GM12878 (cell line): ENCODE measurements at regions not wholly inside any gene's neighbourhood (a gene's known extent, or its start where the extent isn't known, plus 50 kb on each side); places are given as distances from the start of the nearest gene placed in this dataset.

Experiments
- ATAC-seq: fragments of 200-7000 bp; cut with Tn5 transposase; 3 replicates; pipeline ENCODE4 v1.9.1; 2020; ENCODE audit warnings: mild to moderate bottlenecking, moderate library complexity
- BruUV-seq: library from RNA; stranded (reverse); fragments of 400-500 nt; replicated peaks from 2 replicates; lab custom pipeline; 2021; lab: Mats Ljungman, UMichigan
- CTCF ChIA-PET: fragments of 300-600 bp; sonication (Branson Sonifier 250); formaldehyde crosslinking; extraction: SDS; loops from one replicate; lab custom pipeline; 2021; ENCODE audit warnings: inconsistent platforms; lab: Yijun Ruan, JAX
- POLR2A ChIA-PET: fragments of 350-600 bp; formaldehyde crosslinking; extraction: SDS; loops from one replicate; lab custom pipeline; 2021; ENCODE audit warnings: inconsistent platforms; lab: Charles Lee
- RAD21 ChIA-PET: fragments of 300-600 bp; sonication (Branson Sonifier 250); formaldehyde crosslinking; loops from one replicate; lab custom pipeline; 2023; ENCODE audit warnings: antibody characterized with exemption; ENCODE audit not compliant: unreplicated experiment; lab: Charles Lee
- SMC1A ChIA-PET: fragments of 300-600 bp; sonication (Branson Sonifier 250); formaldehyde crosslinking; loops from one replicate; lab custom pipeline; 2023; ENCODE audit not compliant: unreplicated experiment, uncharacterized antibody; lab: Charles Lee
- DNase-seq: peaks from one replicate; pipeline ENCODE4 v3.0.0-alpha.2; 2011; ENCODE audit warnings: low read depth, low spot score
- FAIRE-seq: peaks from 3 replicates; lab custom pipeline; 2011; peaks lifted over from hg19 to GRCh38; lab: Jason Lieb, UNC
- H2AFZ ChIP-seq: 2 replicates; pipeline ENCODE4 v1.6.0; 2011; ENCODE audit warnings: low read depth, low read length, control low read depth; ENCODE audit not compliant: control insufficient read depth
- H3K27ac ChIP-seq: 2 replicates; pipeline ENCODE4 v1.5.1; 2011; ENCODE audit warnings: control low read depth; ENCODE audit not compliant: control insufficient read depth, insufficient read depth
- H3K27me3 ChIP-seq, 2 experiments: replicated peaks in 1 of 2; 2 replicates each; pipeline versions ENCODE4 v1.6.0 to v1.6.1; 2011; ENCODE audit warnings: low read length in 1 of 2; ENCODE audit not compliant: control insufficient read depth in 2 of 2, insufficient read depth in 2 of 2
- H3K36me3 ChIP-seq, 2 experiments: 2 replicates each; pipeline ENCODE4 v1.5.1; 2011; ENCODE audit warnings: low read length in 1 of 2; ENCODE audit not compliant: control insufficient read depth in 2 of 2, insufficient read depth in 2 of 2
- H3K4me1 ChIP-seq: 2 replicates; pipeline ENCODE4 v1.6.1; 2011; ENCODE audit warnings: mild to moderate bottlenecking, low read length, moderate library complexity, mixed read lengths; ENCODE audit not compliant: control insufficient read depth, insufficient read depth
- H3K4me2 ChIP-seq: 2 replicates; pipeline ENCODE4 v1.6.0; 2011; ENCODE audit warnings: control low read depth; ENCODE audit not compliant: control insufficient read depth, insufficient read depth
- H3K4me3 ChIP-seq: fragments of 200-600 bp; sonication (generic); 2 replicates; pipeline ENCODE4 v1.5.1; 2016
- H3K79me2 ChIP-seq: 2 replicates; pipeline ENCODE4 v1.6.0; 2011; ENCODE audit warnings: low read length; ENCODE audit not compliant: control insufficient read depth, insufficient read depth
- H3K9ac ChIP-seq: 2 replicates; pipeline ENCODE4 v1.8.0; 2011; ENCODE audit warnings: low read length, control low read depth, mixed read lengths; ENCODE audit not compliant: control insufficient read depth, insufficient read depth
- H3K9me3 ChIP-seq: replicated peaks from 3 replicates; pipeline ENCODE4 v1.5.1; 2011; ENCODE audit warnings: mild to moderate bottlenecking, low read length; ENCODE audit not compliant: control insufficient read depth, insufficient read depth
- H4K20me1 ChIP-seq: 2 replicates; pipeline ENCODE4 v1.6.0; 2011; ENCODE audit not compliant: control insufficient read depth, insufficient read depth
- BCL11A ChIP-seq: IDR thresholded peaks from 2 replicates; pipeline ENCODE4 v1.6.1; 2011; ENCODE audit warnings: low read depth, low read length
- E2F4 ChIP-seq: IDR thresholded peaks from 2 replicates; pipeline ENCODE4 v1.6.1; 2012; ENCODE audit warnings: low read depth, low read length, improper control_type of control experiment
- ESRRA ChIP-seq: IDR thresholded peaks from 2 replicates; pipeline ENCODE4 v1.6.1; 2012; ENCODE audit warnings: mild to moderate bottlenecking, low read length, improper control_type of control experiment
- FOS ChIP-seq: IDR thresholded peaks from 3 replicates; pipeline ENCODE4 v1.6.1; 2011; ENCODE audit warnings: borderline replicate concordance; ENCODE audit not compliant: insufficient read length; ENCODE audit errors: extremely low read depth
- FOXK2 ChIP-seq: fragments of 450-650 bp; IDR thresholded peaks from 2 replicates; pipeline ENCODE4 v1.6.1; 2017; ENCODE audit warnings: mild to moderate bottlenecking, moderate library complexity
- HDAC2 ChIP-seq: fragments of 200-600 bp; sonication (generic); IDR thresholded peaks from 2 replicates; pipeline ENCODE4 v1.6.1; 2017
- HDGF ChIP-seq: fragments of 450-650 bp; IDR thresholded peaks from 2 replicates; pipeline ENCODE4 v1.6.1; 2016; ENCODE audit warnings: antibody characterized with exemption
- NFXL1 ChIP-seq: fragments of 450-650 bp; IDR thresholded peaks from 2 replicates; pipeline ENCODE4 v1.6.1; 2017; ENCODE audit warnings: antibody characterized with exemption, mild to moderate bottlenecking, borderline replicate concordance
- POLR2A ChIP-seq: IDR thresholded peaks from 2 replicates; pipeline ENCODE4 v1.6.1; 2011; ENCODE audit warnings: low read depth, mild to moderate bottlenecking, low read length
- ZNF207 ChIP-seq: fragments of 450-650 bp; IDR thresholded peaks from 2 replicates; pipeline ENCODE4 v1.6.1; 2014; ENCODE audit warnings: antibody characterized with exemption, mild to moderate bottlenecking, borderline replicate concordance
- in situ Hi-C: fragments of 300-500 bp; cut with MboI; formaldehyde crosslinking; loops from 9 replicates; pipeline ENCODE4 v1.14.3; 2018; ENCODE audit warnings: mixed read lengths
- intact Hi-C: fragments of 100-400 bp; cut with micrococcal nuclease; formaldehyde crosslinking; loops from one replicate; pipeline ENCODE4 v1.14.2; 2022; ENCODE audit not compliant: unreplicated experiment
- TF ChIP-seq, protein P1 (sequence below): fragments of 450-650 bp; IDR thresholded peaks from 2 replicates; pipeline ENCODE4 v1.6.1; 2017; ENCODE audit warnings: mild to moderate bottlenecking, moderate library complexity
- TF ChIP-seq, protein P2 (sequence below): IDR thresholded peaks from 2 replicates; pipeline ENCODE4 v1.6.1; 2012; ENCODE audit warnings: improper control_type of control experiment, low read depth, low read length; ENCODE audit not compliant: insufficient replicate concordance
- TF ChIP-seq, protein P3 (sequence below): IDR thresholded peaks from 2 replicates; pipeline ENCODE4 v1.6.1; 2011; ENCODE audit warnings: mild to moderate bottlenecking, low read depth, low read length, moderate library complexity; ENCODE audit not compliant: insufficient replicate concordance

- H3K36me3 ChIP-seq, result no peaks in the 10 kb centered on the region
- no peaks in the 10 kb centered on the region for H4K20me1 ChIP-seq
- FAIRE-seq, result no peak
- ChIA-PET POLR2A (no interaction called here), RAD21 (no interaction called here), SMC1A (no interaction called here), CTCF (no interaction called here)
- no peaks in the 10 kb centered on the region for H3K9me3 ChIP-seq
- no peak overlapping the region for H3K4me2 ChIP-seq
- H3K9ac ChIP-seq, result no peak overlapping the region
- H2AFZ ChIP-seq, result no peak overlapping the region
- H3K27ac ChIP-seq, result no peak overlapping the region
- H3K4me1 ChIP-seq, result no peaks in the 10 kb centered on the region
- ATAC-seq, result no peak
- no peak overlapping the region for H3K4me3 ChIP-seq
- BruUV-seq, result no TSS peak
- DNase-seq, result no peak
- intact Hi-C loops, result no loop called here
- no peaks in the 10 kb centered on the region for H3K79me2 ChIP-seq
- in situ Hi-C loops, result no loop called here
- no peaks in the 10 kb centered on the region for H3K27me3 ChIP-seq
- TF ChIP-seq NFXL1, result no peak
- no peak for TF ChIP-seq E2F4
- TF ChIP-seq ZNF207, result no peak
- no peak for TF ChIP-seq POLR2A
- no peak for TF ChIP-seq HDGF
- TF ChIP-seq, protein P1, sequence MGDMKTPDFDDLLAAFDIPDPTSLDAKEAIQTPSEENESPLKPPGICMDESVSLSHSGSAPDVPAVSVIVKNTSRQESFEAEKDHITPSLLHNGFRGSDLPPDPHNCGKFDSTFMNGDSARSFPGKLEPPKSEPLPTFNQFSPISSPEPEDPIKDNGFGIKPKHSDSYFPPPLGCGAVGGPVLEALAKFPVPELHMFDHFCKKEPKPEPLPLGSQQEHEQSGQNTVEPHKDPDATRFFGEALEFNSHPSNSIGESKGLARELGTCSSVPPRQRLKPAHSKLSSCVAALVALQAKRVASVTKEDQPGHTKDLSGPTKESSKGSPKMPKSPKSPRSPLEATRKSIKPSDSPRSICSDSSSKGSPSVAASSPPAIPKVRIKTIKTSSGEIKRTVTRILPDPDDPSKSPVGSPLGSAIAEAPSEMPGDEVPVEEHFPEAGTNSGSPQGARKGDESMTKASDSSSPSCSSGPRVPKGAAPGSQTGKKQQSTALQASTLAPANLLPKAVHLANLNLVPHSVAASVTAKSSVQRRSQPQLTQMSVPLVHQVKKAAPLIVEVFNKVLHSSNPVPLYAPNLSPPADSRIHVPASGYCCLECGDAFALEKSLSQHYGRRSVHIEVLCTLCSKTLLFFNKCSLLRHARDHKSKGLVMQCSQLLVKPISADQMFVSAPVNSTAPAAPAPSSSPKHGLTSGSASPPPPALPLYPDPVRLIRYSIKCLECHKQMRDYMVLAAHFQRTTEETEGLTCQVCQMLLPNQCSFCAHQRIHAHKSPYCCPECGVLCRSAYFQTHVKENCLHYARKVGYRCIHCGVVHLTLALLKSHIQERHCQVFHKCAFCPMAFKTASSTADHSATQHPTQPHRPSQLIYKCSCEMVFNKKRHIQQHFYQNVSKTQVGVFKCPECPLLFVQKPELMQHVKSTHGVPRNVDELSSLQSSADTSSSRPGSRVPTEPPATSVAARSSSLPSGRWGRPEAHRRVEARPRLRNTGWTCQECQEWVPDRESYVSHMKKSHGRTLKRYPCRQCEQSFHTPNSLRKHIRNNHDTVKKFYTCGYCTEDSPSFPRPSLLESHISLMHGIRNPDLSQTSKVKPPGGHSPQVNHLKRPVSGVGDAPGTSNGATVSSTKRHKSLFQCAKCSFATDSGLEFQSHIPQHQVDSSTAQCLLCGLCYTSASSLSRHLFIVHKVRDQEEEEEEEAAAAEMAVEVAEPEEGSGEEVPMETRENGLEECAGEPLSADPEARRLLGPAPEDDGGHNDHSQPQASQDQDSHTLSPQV, result no peak
- TF ChIP-seq, protein P2, sequence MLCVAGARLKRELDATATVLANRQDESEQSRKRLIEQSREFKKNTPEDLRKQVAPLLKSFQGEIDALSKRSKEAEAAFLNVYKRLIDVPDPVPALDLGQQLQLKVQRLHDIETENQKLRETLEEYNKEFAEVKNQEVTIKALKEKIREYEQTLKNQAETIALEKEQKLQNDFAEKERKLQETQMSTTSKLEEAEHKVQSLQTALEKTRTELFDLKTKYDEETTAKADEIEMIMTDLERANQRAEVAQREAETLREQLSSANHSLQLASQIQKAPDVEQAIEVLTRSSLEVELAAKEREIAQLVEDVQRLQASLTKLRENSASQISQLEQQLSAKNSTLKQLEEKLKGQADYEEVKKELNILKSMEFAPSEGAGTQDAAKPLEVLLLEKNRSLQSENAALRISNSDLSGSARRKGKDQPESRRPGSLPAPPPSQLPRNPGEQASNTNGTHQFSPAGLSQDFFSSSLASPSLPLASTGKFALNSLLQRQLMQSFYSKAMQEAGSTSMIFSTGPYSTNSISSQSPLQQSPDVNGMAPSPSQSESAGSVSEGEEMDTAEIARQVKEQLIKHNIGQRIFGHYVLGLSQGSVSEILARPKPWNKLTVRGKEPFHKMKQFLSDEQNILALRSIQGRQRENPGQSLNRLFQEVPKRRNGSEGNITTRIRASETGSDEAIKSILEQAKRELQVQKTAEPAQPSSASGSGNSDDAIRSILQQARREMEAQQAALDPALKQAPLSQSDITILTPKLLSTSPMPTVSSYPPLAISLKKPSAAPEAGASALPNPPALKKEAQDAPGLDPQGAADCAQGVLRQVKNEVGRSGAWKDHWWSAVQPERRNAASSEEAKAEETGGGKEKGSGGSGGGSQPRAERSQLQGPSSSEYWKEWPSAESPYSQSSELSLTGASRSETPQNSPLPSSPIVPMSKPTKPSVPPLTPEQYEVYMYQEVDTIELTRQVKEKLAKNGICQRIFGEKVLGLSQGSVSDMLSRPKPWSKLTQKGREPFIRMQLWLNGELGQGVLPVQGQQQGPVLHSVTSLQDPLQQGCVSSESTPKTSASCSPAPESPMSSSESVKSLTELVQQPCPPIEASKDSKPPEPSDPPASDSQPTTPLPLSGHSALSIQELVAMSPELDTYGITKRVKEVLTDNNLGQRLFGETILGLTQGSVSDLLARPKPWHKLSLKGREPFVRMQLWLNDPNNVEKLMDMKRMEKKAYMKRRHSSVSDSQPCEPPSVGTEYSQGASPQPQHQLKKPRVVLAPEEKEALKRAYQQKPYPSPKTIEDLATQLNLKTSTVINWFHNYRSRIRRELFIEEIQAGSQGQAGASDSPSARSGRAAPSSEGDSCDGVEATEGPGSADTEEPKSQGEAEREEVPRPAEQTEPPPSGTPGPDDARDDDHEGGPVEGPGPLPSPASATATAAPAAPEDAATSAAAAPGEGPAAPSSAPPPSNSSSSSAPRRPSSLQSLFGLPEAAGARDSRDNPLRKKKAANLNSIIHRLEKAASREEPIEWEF, result no peak
- TF ChIP-seq, protein P3, sequence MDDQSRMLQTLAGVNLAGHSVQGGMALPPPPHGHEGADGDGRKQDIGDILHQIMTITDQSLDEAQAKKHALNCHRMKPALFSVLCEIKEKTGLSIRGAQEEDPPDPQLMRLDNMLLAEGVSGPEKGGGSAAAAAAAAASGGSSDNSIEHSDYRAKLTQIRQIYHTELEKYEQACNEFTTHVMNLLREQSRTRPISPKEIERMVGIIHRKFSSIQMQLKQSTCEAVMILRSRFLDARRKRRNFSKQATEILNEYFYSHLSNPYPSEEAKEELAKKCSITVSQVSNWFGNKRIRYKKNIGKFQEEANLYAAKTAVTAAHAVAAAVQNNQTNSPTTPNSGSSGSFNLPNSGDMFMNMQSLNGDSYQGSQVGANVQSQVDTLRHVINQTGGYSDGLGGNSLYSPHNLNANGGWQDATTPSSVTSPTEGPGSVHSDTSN, result no peak
- TF ChIP-seq FOS, result no peak
- no peak for TF ChIP-seq HDAC2
- no peak for TF ChIP-seq FOXK2
- no peak for TF ChIP-seq BCL11A
- no peak for TF ChIP-seq ESRRA
These were observed 339.8 kb downstream of the KCNA4 start for GRCh38 chr11:29676993-29677392.
